Activated T-helper 2 cell treated with anti-CD3 and anti-CD28 coated beads, Interferon-gamma antibody, Interleukin-2, Interleukin-4, amounts not matched to agents 10 μg/mL and 5 μg/mL and 100 μg/mL, durations not matched to agents 14 hours and 24 hours and 36 hours (primary cell): ENCODE measurements at regions not wholly inside any gene's neighbourhood (a gene's known extent, or its start where the extent isn't known, plus 50 kb on each side); places are given as distances from the start of the nearest gene placed in this dataset.
"Not testable (repeated sequence)": the region's sequence is repeated elsewhere in the genome, so short reads cannot be mapped to it uniquely, and the experiment has no call there.

Experiments used
- DNase-seq: peaks from one replicate; pipeline ENCODE4 v3.0.0; 2021; ENCODE audit warnings: low spot score
- H3K27ac Mint-ChIP-seq: one replicate; pipeline ENCODE4 v1.8.0; 2021; ENCODE audit warnings: mixed read lengths
- H3K27me3 Mint-ChIP-seq: one replicate; pipeline ENCODE4 v1.8.0; 2021; ENCODE audit warnings: low read depth, mixed read lengths
- H3K36me3 Mint-ChIP-seq: one replicate; pipeline ENCODE4 v1.8.0; 2021; ENCODE audit warnings: low read depth, mixed read lengths
- H3K4me1 Mint-ChIP-seq: one replicate; pipeline ENCODE4 v1.8.0; 2021; ENCODE audit warnings: low read depth, mixed read lengths
- H3K4me3 Mint-ChIP-seq: one replicate; pipeline ENCODE4 v1.8.0; 2021; ENCODE audit warnings: low read depth, mild to moderate bottlenecking, moderate library complexity, mixed read lengths
- H3K9me3 Mint-ChIP-seq: one replicate; pipeline ENCODE4 v1.8.0; 2021; ENCODE audit warnings: mixed read lengths
- intact Hi-C: fragments of 100-400 bp; cut with micrococcal nuclease; formaldehyde crosslinking; loops from one replicate; pipeline ENCODE4 v1.15.1; 2023

DNA sequence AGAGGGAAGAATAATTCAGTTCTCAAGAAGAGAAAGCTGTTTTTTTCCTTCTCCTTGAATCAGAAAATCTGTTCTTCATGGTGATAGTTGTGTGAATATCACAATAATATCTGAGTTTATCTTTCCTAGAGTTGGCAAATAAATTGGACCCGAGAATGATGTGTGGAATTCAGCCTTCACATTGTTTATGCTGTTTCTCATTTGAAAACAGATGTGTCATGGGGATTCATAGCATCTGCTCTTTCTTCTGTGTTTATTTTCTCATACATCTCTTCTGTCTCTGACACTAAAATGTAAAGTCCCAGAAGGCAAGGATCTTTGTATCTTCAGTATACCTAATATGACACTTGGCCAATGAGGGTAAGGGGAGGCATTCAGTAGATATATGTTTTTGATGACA, 103.6 kb upstream of the SGK1 start:
- peaks cover 19% of the 10 kb centered on the region for H3K4me1 Mint-ChIP-seq
- no peaks in the 10 kb centered on the region for H3K27me3 Mint-ChIP-seq
- no peaks in the 10 kb centered on the region for H3K9me3 Mint-ChIP-seq
- intact Hi-C loops, result loop anchor here (5.0 kb wide), 1 partner anchor 134 kb away; no protein-coding TSS in a partner anchor
- H3K4me3 Mint-ChIP-seq, result no peak overlapping the region
- H3K36me3 Mint-ChIP-seq, result no peaks in the 10 kb centered on the region
- no peak for DNase-seq
- no peak overlapping the region for H3K27ac Mint-ChIP-seq

DNA sequence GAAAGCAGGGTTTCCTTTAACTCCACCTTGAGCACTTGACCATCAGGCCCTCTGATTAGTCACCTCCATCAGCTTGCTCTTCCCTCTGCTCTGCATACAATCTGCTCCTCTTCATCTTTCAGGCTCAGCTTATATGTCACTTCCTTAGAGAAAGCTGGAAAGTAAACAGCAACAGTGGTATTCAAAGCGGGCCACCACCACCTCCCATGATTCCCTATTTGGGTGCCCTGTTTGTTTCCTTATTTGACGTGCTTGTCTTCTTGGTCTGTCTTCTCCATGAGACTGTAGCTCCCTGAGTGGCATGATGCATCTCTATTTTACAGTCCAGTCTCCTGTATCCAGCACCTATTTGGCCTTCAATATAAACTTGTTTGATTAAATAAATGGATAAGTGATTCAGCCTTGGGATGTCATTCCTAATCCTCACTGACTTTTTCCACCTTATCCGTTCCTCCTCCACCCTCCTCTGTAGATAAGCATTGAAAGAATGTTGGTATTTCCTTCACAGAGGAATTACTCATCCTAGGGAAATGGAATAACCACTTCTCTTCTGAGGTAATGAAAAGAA, 102.8 kb upstream of the SGK1 start:
- Mint-ChIP-seq H3K4me3 (no peak overlapping the region), H3K27me3 (no peaks in the 10 kb centered on the region), H3K27ac (no peak overlapping the region), H3K9me3 (no peaks in the 10 kb centered on the region), H3K4me1 (peaks cover 23% of the 10 kb centered on the region), H3K36me3 (no peaks in the 10 kb centered on the region)
- intact Hi-C loops, result loop anchor here (5.0 kb wide), 1 partner anchor 133 kb away; no protein-coding TSS in a partner anchor
- no peak for DNase-seq

DNA sequence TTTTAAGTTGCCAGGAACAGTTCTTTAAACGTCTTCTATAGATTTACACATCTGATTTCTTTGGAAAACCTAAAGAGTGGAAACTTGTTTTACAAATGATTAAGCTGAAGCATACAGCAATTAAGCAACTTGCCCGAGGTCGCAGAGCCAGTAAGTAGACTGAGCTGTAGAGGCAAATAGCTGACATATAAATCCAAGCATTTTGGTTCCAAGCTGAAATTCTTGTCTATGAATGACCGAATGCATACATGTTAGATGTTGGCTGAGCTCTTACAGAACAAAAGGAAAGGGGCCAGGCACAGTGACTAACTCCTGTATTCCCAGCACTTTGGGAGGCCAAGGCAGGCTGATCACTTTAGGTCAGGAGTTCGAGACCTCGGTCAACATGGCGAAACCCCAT, 101.8 kb upstream of the SGK1 start:
- no peaks in the 10 kb centered on the region for H3K36me3 Mint-ChIP-seq

DNA sequence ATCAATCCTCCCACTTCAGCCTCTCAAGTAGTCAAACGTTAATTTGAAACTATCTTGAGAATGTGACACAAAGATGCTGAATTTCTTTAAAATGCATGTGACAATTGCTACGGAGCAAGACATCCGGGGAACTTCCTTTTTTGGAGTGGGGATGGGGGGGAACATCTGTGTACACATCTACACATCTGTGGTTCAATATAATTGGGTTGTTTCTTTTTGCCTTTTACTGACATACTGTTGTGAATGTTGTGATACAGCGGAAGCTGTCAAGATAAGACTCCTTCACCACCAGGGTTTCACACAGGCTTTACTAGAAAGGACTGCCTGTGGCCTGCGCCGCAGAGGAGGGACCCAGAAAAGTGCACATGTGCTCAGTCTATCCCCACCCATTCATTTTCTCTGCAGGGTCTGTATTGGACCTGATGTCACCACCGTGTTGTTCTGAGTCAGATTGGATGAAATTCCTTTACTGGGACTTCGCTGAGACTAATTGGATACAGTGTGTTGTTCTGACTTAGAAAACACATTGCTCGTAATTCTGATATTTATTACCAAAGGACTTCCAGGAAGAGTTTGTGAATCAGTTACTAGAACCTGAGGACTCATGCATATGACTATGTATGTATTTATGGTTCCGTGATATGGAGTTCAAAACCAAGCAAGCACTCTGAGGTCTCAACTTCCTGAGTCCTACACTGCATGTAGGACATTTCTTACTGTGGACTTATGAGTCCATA, 98.7 kb upstream of the SGK1 start:
- Mint-ChIP-seq H3K36me3 (no peaks in the 10 kb centered on the region), H3K27ac (peak overlapping the region; percentile 70), H3K27me3 (no peaks in the 10 kb centered on the region), H3K4me1 (peaks cover 18% of the 10 kb centered on the region), H3K9me3 (peaks cover 13% of the 10 kb centered on the region), H3K4me3 (no peak overlapping the region)
- DNase-seq, result no peak
- intact Hi-C loops, result loop anchor here (2.0 kb wide), 1 partner anchor 20 kb away; no protein-coding TSS in a partner anchor

More for the DNA sequence above, 101.8 kb upstream of the SGK1 start:
- intact Hi-C loops, result loop anchor here (5.0 kb wide), 1 partner anchor 132 kb away; no protein-coding TSS in a partner anchor
- Mint-ChIP-seq H3K9me3 (no peaks in the 10 kb centered on the region), H3K27ac (no peak overlapping the region), H3K4me1 (peaks cover 23% of the 10 kb centered on the region), H3K27me3 (no peaks in the 10 kb centered on the region), H3K4me3 (no peak overlapping the region)
- DNase-seq, result no peak

DNA sequence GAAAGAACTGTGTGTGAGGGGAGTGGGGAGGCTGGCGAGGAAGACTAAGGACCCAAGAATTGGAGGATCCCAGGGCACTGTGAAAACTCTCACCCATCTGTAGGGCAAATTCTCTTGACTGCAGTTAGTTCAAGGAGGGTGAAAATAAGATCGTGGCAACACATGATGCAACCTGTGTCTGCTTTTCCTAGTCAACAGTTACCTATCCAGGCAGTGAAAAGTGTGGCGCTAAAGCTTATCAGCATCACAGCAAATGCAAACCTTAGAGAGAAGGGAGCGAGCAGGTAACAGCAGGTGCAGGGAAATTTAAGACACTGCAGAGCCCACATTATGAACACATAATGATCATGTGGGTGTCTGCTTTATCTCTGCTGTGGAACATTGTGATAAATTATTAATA, 97.7 kb upstream of the SGK1 start:
- H3K4me1 Mint-ChIP-seq, result peaks cover 18% of the 10 kb centered on the region
- peaks cover 13% of the 10 kb centered on the region for H3K9me3 Mint-ChIP-seq
- no peak for DNase-seq
- intact Hi-C loops, result loop anchor here (2.0 kb wide), 1 partner anchor 21 kb away; no protein-coding TSS in a partner anchor
- H3K27ac Mint-ChIP-seq, result no peak overlapping the region
- H3K36me3 Mint-ChIP-seq, result no peaks in the 10 kb centered on the region
- H3K27me3 Mint-ChIP-seq, result no peaks in the 10 kb centered on the region
- no peak overlapping the region for H3K4me3 Mint-ChIP-seq

DNA sequence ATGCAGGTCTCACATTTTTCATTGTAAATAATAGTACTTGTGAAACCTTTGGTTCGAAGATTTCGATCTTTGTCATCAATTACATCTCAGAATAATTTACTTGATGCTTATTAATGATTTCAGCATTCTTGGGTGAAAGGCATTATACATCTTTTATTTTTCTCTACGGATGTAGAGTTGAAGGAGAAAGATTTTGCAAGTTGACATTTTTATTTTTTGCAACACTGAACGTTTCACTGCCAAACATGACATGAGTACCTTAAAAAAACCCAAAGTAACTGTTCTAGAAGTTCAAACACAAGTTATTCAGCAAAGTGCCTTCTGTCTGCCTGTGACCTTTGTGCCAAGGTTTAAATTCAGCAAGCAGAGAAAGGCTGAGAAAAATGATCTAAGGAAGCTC, 97.3 kb upstream of the SGK1 start:
- H3K27me3 Mint-ChIP-seq, result no peaks in the 10 kb centered on the region
- H3K27ac Mint-ChIP-seq, result no peak overlapping the region
- H3K4me1 Mint-ChIP-seq, result peaks cover 18% of the 10 kb centered on the region
- H3K4me3 Mint-ChIP-seq, result no peak overlapping the region
- intact Hi-C loops, result no loop called here
- peaks cover 13% of the 10 kb centered on the region for H3K9me3 Mint-ChIP-seq
- H3K36me3 Mint-ChIP-seq, result no peaks in the 10 kb centered on the region
- DNase-seq, result no peak

DNA sequence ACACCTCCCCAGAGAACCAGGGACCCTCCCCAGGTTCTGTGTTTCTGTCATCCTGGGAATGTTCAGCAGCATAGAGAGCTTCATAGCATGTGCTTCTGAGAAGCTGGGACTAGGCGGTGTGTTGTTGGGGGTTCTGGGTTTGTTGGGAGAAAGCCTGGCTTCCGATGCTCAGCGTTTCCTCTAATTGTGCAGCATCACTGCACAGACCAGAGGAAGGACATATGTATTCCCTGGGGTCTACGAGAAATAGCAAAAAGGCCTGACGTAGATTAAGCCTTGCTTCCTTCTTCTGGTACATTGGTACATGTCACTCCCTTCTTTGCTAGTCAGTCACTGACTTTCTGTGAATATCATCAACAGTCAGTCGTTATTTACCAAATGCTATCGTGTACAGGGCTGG, 96.9 kb upstream of the SGK1 start:
- Mint-ChIP-seq H3K4me3 (no peak overlapping the region), H3K27ac (no peak overlapping the region), H3K36me3 (no peaks in the 10 kb centered on the region), H3K4me1 (peaks cover 18% of the 10 kb centered on the region), H3K27me3 (no peaks in the 10 kb centered on the region), H3K9me3 (peaks cover 13% of the 10 kb centered on the region)
- intact Hi-C loops, result no loop called here
- no peak for DNase-seq

DNA sequence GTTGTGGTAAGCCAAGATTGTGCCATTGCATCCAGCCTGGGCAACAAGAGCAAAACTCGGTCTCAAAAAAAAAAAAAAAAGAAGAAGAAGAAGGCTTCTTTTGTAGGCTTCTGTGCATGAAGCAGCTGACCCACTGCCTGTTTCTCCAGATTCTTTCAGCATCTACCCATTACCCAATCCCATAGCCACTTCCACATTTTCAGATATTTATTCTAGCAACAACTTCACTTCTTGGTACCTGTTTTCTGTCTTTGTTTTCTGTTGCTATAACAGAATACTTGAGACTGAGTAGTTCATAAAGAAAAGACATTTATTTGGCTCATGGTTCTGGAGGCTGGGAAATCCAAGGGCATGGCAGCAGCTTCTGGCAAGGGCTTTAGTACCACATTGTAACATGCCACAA, 95.3 kb upstream of the SGK1 start:
- Mint-ChIP-seq H3K9me3 (peaks cover 13% of the 10 kb centered on the region), H3K4me3 (no peak overlapping the region), H3K27ac (no peak overlapping the region), H3K27me3 (no peaks in the 10 kb centered on the region), H3K4me1 (peaks cover 18% of the 10 kb centered on the region), H3K36me3 (no peaks in the 10 kb centered on the region)
- no peak for DNase-seq
- intact Hi-C loops, result no loop called here

DNA sequence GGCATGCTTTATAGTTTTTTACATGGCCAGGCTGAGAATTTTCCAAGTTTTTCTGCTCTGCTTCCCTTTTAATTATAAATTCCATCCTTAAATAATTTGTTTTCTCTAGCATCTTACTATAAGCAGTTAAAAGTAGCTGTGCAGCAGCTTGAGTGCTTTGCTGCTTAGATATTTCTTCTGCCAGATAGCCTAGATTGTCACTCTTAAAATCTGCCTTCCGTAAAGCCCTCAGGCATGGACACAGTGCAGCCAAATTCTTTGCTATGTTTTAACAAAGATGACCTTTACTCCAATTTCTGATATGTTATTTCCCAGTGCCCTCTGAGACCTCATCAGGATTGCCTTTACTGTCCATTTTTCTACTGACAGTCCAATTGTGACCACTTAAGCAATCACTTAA, 92.6 kb upstream of the SGK1 start:
- Mint-ChIP-seq H3K36me3 (no peaks in the 10 kb centered on the region), H3K27ac (no peak overlapping the region), H3K9me3 (peaks cover 13% of the 10 kb centered on the region), H3K4me3 (no peak overlapping the region), H3K4me1 (peaks cover 4% of the 10 kb centered on the region), H3K27me3 (no peaks in the 10 kb centered on the region)
- intact Hi-C loops, result no loop called here
- no peak for DNase-seq

DNA sequence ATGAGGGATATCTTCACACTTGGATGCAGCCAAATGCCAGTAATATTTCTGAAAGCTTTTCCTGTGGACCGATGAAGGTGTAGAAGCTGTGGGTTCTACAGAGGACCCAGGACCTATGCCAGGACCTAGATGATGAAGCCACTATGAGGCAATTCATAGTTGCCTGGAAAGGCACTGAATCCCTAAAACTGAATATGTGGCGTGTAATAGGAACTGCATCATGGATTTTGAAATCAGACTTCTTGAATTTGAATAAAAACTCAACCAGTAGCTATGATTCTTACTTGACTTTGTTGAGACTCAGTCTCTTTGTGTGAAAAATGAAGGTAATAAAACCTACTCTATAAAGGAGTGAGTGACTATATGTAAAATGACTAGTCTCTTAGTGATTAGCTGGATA, 89.9 kb upstream of the SGK1 start:
- H3K27ac Mint-ChIP-seq, result no peak overlapping the region
- DNase-seq, result no peak
- intact Hi-C loops, result no loop called here
- H3K27me3 Mint-ChIP-seq, result no peaks in the 10 kb centered on the region
- H3K36me3 Mint-ChIP-seq, result no peaks in the 10 kb centered on the region
- H3K4me1 Mint-ChIP-seq, result no peaks in the 10 kb centered on the region
- peaks cover 5% of the 10 kb centered on the region for H3K9me3 Mint-ChIP-seq
- no peak overlapping the region for H3K4me3 Mint-ChIP-seq

DNA sequence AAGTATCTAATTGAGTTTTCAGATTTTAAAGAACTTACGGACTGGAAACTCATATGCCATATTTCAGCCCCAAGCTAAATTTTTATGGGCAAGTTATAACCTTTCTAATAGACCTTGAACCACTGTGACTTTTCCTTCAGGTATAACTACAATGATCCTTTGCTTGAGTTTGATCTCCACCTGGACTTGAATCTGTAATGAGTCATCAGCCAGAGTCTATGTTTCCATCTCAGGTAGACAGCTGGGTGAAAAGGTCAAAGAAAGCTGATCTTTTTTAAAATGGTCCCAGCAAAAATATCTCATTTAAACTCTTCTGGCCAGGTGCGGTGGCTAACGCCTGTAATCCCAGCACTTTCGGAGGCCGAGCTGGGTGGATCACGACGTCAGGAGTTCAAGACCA, 88.4 kb upstream of the SGK1 start:
- H3K36me3 Mint-ChIP-seq, result no peaks in the 10 kb centered on the region
- no peak overlapping the region for H3K27ac Mint-ChIP-seq
- H3K4me1 Mint-ChIP-seq, result peaks cover 6% of the 10 kb centered on the region
- no peak overlapping the region for H3K4me3 Mint-ChIP-seq
- DNase-seq, result no peak
- no peaks in the 10 kb centered on the region for H3K9me3 Mint-ChIP-seq
- intact Hi-C loops, result no loop called here
- H3K27me3 Mint-ChIP-seq, result no peaks in the 10 kb centered on the region

DNA sequence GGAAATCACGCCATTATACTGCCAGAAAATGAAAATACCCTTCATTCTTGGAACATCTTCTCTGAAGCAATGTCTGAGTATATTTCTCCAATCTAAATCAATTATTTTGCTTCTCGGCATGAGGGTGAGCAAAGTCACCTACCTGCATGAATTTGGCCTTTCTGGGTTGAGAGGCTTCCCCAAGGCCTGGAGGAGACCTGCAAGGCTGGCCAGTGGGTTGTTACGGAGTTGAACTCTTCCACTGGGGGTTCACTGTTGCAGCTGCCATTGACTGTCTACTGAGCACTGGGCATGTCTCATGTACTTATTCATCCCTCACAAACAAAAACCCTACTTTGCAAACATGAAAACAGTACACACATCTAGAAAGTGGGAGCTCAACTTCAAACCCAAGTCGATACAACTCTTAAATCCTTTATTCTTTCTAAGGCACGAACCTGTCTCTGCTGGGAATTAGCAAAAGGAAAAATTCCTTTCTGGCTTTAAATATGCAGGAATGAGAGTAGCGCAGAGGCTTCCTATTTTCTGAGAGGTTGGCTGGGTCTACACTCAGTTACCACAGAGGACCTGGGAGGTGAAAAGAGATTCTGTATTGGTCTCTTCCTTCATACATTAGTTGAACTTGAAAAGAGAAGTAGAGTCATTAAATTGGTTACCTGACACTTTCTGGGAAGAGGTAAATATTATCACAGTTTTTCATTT, 87.6 kb upstream of the SGK1 start:
- intact Hi-C loops, result no loop called here
- peaks cover 6% of the 10 kb centered on the region for H3K4me1 Mint-ChIP-seq
- no peaks in the 10 kb centered on the region for H3K9me3 Mint-ChIP-seq
- H3K27me3 Mint-ChIP-seq, result no peaks in the 10 kb centered on the region
- H3K27ac Mint-ChIP-seq, result no peak overlapping the region
- DNase-seq, result no peak
- no peak overlapping the region for H3K4me3 Mint-ChIP-seq
- H3K36me3 Mint-ChIP-seq, result no peaks in the 10 kb centered on the region

DNA sequence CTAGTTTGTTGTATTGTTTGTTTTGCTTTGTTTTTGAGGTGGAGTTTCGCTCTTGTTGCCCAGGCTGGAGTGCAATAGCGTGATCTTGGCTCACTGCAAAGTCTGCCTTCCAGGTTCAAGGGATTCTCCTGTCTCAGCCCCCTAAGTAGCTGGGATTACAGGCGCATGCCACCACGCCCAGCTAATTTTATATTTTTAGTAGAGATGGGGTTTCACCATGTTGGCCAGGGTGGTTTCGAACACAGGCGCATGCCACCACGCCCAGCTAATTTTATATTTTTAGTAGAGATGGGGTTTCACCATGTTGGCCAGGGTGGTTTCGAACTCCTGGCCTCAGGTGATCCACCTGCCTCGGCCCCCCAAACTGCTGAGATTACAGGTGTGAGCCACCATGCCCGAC, 85.4 kb upstream of the SGK1 start:
- H3K27me3 Mint-ChIP-seq, H3K27ac Mint-ChIP-seq, intact Hi-C loops, H3K36me3 Mint-ChIP-seq, H3K4me3 Mint-ChIP-seq, H3K9me3 Mint-ChIP-seq, DNase-seq, H3K4me1 Mint-ChIP-seq: not testable (repeated sequence)
